ENCODE measurements at regions not wholly inside any gene's neighbourhood (a gene's known extent, or its start where the extent isn't known, plus 50 kb on each side); places are given as distances from the start of the nearest gene placed in this dataset.

GRCh38 chr6:3592371-3592941 lies 135.6 kb upstream of the SLC22A23 start:
- no peak for TF ChIP-seq POLR2AphosphoS5 (IDR thresholded peaks at IDR 0.05; ENCODE audit: borderline replicate concordance, low read depth, low read length)
- TF ChIP-seq FOXP2 (optimal IDR thresholded peaks at IDR 0.05; ENCODE audit: control extremely low read depth, extremely low read length, insufficient read depth), result no peak
- no peak for TF ChIP-seq EZH2 (IDR thresholded peaks at IDR 0.05)
